ENCODE measurements at regions not wholly inside any gene's neighbourhood (a gene's known extent, or its start where the extent isn't known, plus 50 kb on each side); places are given as distances from the start of the nearest gene placed in this dataset.
"Not testable (repeated sequence)": the region's sequence is repeated elsewhere in the genome, so short reads cannot be mapped to it uniquely, and the experiment has no call there.

GRCh38 chr1:234795711-234796437 lies 185.9 kb upstream of the IRF2BP2 start:
- not testable (repeated sequence) for DNase-seq (ENCODE audit: low spot score)

GRCh38 chr1:234795007-234795406 lies 185.0 kb upstream of the IRF2BP2 start:
- DNase-seq (ENCODE audit: low spot score): not testable (repeated sequence)

- DNase-seq (ENCODE audit: low spot score): not testable (repeated sequence)
Measured at GRCh38 chr1:234794452-234794851, 184.5 kb upstream of the IRF2BP2 start.

GRCh38 chr1:234793924-234794323 lies 183.9 kb upstream of the IRF2BP2 start:
- DNase-seq (ENCODE audit: low spot score): not testable (repeated sequence)

GRCh38 chr1:234792221-234792864 lies 182.4 kb upstream of the IRF2BP2 start:
- not testable (repeated sequence) for DNase-seq (ENCODE audit: low spot score)

- not testable (repeated sequence) for DNase-seq (ENCODE audit: low spot score)
Measured at GRCh38 chr1:234791615-234792014, 181.6 kb upstream of the IRF2BP2 start.

- not testable (repeated sequence) for DNase-seq (ENCODE audit: low spot score)
Measured at GRCh38 chr1:234790333-234790732, 180.4 kb upstream of the IRF2BP2 start.

- not testable (repeated sequence) for DNase-seq (ENCODE audit: low spot score)
Measured at GRCh38 chr1:234787011-234787584, 177.1 kb upstream of the IRF2BP2 start.

- not testable (repeated sequence) for DNase-seq (ENCODE audit: low spot score)
Measured at GRCh38 chr1:234785922-234786321, 175.9 kb upstream of the IRF2BP2 start.

GRCh38 chr1:234785471-234785919 lies 175.5 kb upstream of the IRF2BP2 start:
- DNase-seq (ENCODE audit: low spot score): not testable (repeated sequence)

- DNase-seq (ENCODE audit: low spot score): not testable (repeated sequence)
Measured at GRCh38 chr1:234784108-234784507, 174.1 kb upstream of the IRF2BP2 start.

GRCh38 chr1:234782791-234783190 lies 172.8 kb upstream of the IRF2BP2 start:
- DNase-seq (ENCODE audit: low spot score): no peak

- no peak for DNase-seq (ENCODE audit: low spot score)
Measured at GRCh38 chr1:234782105-234782751, 172.2 kb upstream of the IRF2BP2 start.

- no peak for DNase-seq (ENCODE audit: low spot score)
Measured at GRCh38 chr1:234781241-234782065, 171.5 kb upstream of the IRF2BP2 start.

- no peak for DNase-seq (ENCODE audit: low spot score)
Measured at GRCh38 chr1:234780531-234781162, 170.7 kb upstream of the IRF2BP2 start.

- DNase-seq (ENCODE audit: low spot score): no peak
Measured at GRCh38 chr1:234780112-234780511, 170.1 kb upstream of the IRF2BP2 start.

- DNase-seq (ENCODE audit: low spot score): not testable (repeated sequence)
Measured at GRCh38 chr1:234779600-234779999, 169.6 kb upstream of the IRF2BP2 start.

- no peak for DNase-seq (ENCODE audit: low spot score)
Measured at GRCh38 chr1:234779160-234779538, 169.2 kb upstream of the IRF2BP2 start.

- no peak for DNase-seq (ENCODE audit: low spot score)
Measured at GRCh38 chr1:234778221-234779159, 168.5 kb upstream of the IRF2BP2 start.

GRCh38 chr1:234777856-234778220 lies 167.9 kb upstream of the IRF2BP2 start:
- DNase-seq (ENCODE audit: low spot score): no peak

Data from globus pallidus (tissue), 1 donor.